ENCODE measurements at regions not wholly inside any gene's neighbourhood (a gene's known extent, or its start where the extent isn't known, plus 50 kb on each side); places are given as distances from the start of the nearest gene placed in this dataset.
"Not testable (repeated sequence)": the region's sequence is repeated elsewhere in the genome, so short reads cannot be mapped to it uniquely, and the experiment has no call there.

GRCh38 chr6:27144740-27145079 is 102.8 kb upstream of the PRSS16 start:
- DNase-seq (ENCODE audit: low spot score, unreplicated experiment): no peak
- Mint-ChIP-seq H3K27ac (no peak overlapping the region), H3K36me3 (ENCODE audit: insufficient read depth) (no peaks in the 10 kb centered on the region)

GRCh38 chr6:27145731-27146455 is 101.6 kb upstream of the PRSS16 start:
- Mint-ChIP-seq H3K4me1 (ENCODE audit: low read depth) (peaks cover 16% of the 10 kb centered on the region), H3K27me3 (no peaks in the 10 kb centered on the region), H3K36me3 (ENCODE audit: insufficient read depth) (no peaks in the 10 kb centered on the region), H3K27ac (no peak overlapping the region), H3K4me3 (ENCODE audit: low read depth) (no peak overlapping the region), H3K9me3 (ENCODE audit: low read depth) (no peaks in the 10 kb centered on the region)
- TF ChIP-seq CTCF (IDR thresholded peaks at IDR 0.05; ENCODE audit: unreplicated experiment): no peak
- no peak for DNase-seq (ENCODE audit: low spot score, unreplicated experiment)

More at GRCh38 chr6:27144740-27145079, 102.8 kb upstream of the PRSS16 start:
- H3K9me3 Mint-ChIP-seq (ENCODE audit: low read depth): no peaks in the 10 kb centered on the region
- H3K27me3 Mint-ChIP-seq: no peaks in the 10 kb centered on the region
- no peak overlapping the region for H3K4me3 Mint-ChIP-seq (ENCODE audit: low read depth)
- H3K4me1 Mint-ChIP-seq (ENCODE audit: low read depth): peaks cover 20% of the 10 kb centered on the region
- TF ChIP-seq CTCF (IDR thresholded peaks at IDR 0.05; ENCODE audit: unreplicated experiment): no peak

- not testable (repeated sequence) for H3K27ac Mint-ChIP-seq; H3K4me3 Mint-ChIP-seq (ENCODE audit: low read depth)
These were observed 101.1 kb upstream of the PRSS16 start for GRCh38 chr6:27146456-27146705.

GRCh38 chr6:27146706-27147505 is 100.6 kb upstream of the PRSS16 start:
- no peak overlapping the region for H3K27ac Mint-ChIP-seq
- H3K4me3 Mint-ChIP-seq (ENCODE audit: low read depth): no peak overlapping the region
- H3K4me1 Mint-ChIP-seq (ENCODE audit: low read depth): peaks cover 8% of the 10 kb centered on the region
- DNase-seq (ENCODE audit: low spot score, unreplicated experiment): peak; percentile 76
- TF ChIP-seq CTCF (IDR thresholded peaks at IDR 0.05; ENCODE audit: unreplicated experiment): no peak
- H3K9me3 Mint-ChIP-seq (ENCODE audit: low read depth): no peaks in the 10 kb centered on the region
- H3K36me3 Mint-ChIP-seq (ENCODE audit: insufficient read depth): no peaks in the 10 kb centered on the region
- H3K27me3 Mint-ChIP-seq: no peaks in the 10 kb centered on the region

More at GRCh38 chr6:27146456-27146705, 101.1 kb upstream of the PRSS16 start:
- not testable (repeated sequence) for H3K36me3 Mint-ChIP-seq (ENCODE audit: insufficient read depth); DNase-seq (ENCODE audit: low spot score, unreplicated experiment); H3K9me3 Mint-ChIP-seq (ENCODE audit: low read depth); H3K27me3 Mint-ChIP-seq
- H3K4me1 Mint-ChIP-seq (ENCODE audit: low read depth): peaks cover 11% of the 10 kb centered on the region

- Mint-ChIP-seq H3K4me1 (ENCODE audit: low read depth) (peaks cover 6% of the 10 kb centered on the region), H3K4me3 (ENCODE audit: low read depth) (no peak overlapping the region), H3K27ac (no peak overlapping the region), H3K27me3 (no peaks in the 10 kb centered on the region), H3K36me3 (ENCODE audit: insufficient read depth) (no peaks in the 10 kb centered on the region), H3K9me3 (ENCODE audit: low read depth) (no peaks in the 10 kb centered on the region)
- DNase-seq (ENCODE audit: low spot score, unreplicated experiment): no peak
- no peak for TF ChIP-seq CTCF (IDR thresholded peaks at IDR 0.05; ENCODE audit: unreplicated experiment)
These were observed 99.1 kb upstream of the PRSS16 start for GRCh38 chr6:27148404-27148795.

- Mint-ChIP-seq H3K27me3 (no peaks in the 10 kb centered on the region), H3K27ac (no peak overlapping the region), H3K9me3 (ENCODE audit: low read depth) (no peaks in the 10 kb centered on the region), H3K36me3 (ENCODE audit: insufficient read depth) (no peaks in the 10 kb centered on the region), H3K4me1 (ENCODE audit: low read depth) (peaks cover 4% of the 10 kb centered on the region), H3K4me3 (ENCODE audit: low read depth) (no peak overlapping the region)
- no peak for DNase-seq (ENCODE audit: low spot score, unreplicated experiment)
- no peak for TF ChIP-seq CTCF (IDR thresholded peaks at IDR 0.05; ENCODE audit: unreplicated experiment)
These were observed 98.4 kb upstream of the PRSS16 start for GRCh38 chr6:27149150-27149549.

Measured in progenitor cell of endocrine pancreas (in vitro differentiated cells).